OCI-LY1 (cell line): ENCODE measurements at regions not wholly inside any gene's neighbourhood (a gene's known extent, or its start where the extent isn't known, plus 50 kb on each side); places are given as distances from the start of the nearest gene placed in this dataset.

ENCODE experiments used
- CTCF ChIP-seq: fragments of 200-600 bp; sonication (generic), shearing (Covaris generic); IDR thresholded peaks from 2 replicates; pipeline ENCODE4 v1.5.1; 2017; ENCODE audit warnings: mild to moderate bottlenecking, antibody characterized with exemption, low read length, moderate library complexity, mixed read lengths
- EZH2 ChIP-seq: fragments of 200-600 bp; sonication (generic), shearing (Covaris generic); IDR thresholded peaks from 2 replicates; pipeline ENCODE4 v1.8.0; 2017; ENCODE audit warnings: borderline replicate concordance, mixed run types, mild to moderate bottlenecking, antibody characterized with exemption, low read length, moderate library complexity, mixed read lengths

- TF ChIP-seq CTCF (no peak), EZH2 (no peak)
Observed at GRCh38 chr12:4829161-4829792, 80.4 kb upstream of the KCNA1 start.
